ENCODE measurements at regions not wholly inside any gene's neighbourhood (a gene's known extent, or its start where the extent isn't known, plus 50 kb on each side); places are given as distances from the start of the nearest gene placed in this dataset.

DNA sequence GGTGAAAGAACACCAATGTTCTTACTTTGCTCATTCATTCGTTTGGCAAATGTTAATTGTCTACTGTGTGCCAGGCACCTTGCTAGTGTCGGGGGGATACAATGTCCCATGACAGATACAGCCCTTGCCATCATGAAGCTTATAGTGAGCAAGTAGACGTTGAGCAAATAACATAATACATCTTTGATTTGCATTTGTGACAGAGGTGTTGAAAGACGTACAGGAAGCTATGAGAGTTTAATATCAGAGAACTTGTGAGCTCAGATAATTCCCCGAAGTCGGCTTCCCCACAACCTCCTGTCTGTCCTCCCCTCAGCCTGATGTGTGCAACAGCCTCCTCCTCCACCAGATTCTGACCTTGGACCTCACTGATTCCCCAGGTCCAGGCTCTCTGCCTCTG, 138.0 kb upstream of the SDK2 start:
- H3K4me3 ChIP-seq (ENCODE audit: low read length), result no peak overlapping the region
- peaks cover 4% of the 10 kb centered on the region for H3K4me1 ChIP-seq (ENCODE audit: control insufficient read depth, insufficient read depth, low read length)
- DNase-seq, result no peak
- no peak overlapping the region for H3K27ac ChIP-seq (ENCODE audit: low read length)
- H3K36me3 ChIP-seq (ENCODE audit: control insufficient read depth, insufficient read depth, low read length), result no peaks in the 10 kb centered on the region
- no peaks in the 10 kb centered on the region for H3K9me3 ChIP-seq (ENCODE audit: control insufficient read depth, low read depth, low read length)
- peaks cover 12% of the 10 kb centered on the region for H3K27me3 ChIP-seq (ENCODE audit: control insufficient read depth, insufficient read depth, low read length)
- 80% methylated on average over 1 of the region's 6 CpGs for WGBS (ENCODE audit: insufficient coverage, low lambda C conversion rate)

DNA sequence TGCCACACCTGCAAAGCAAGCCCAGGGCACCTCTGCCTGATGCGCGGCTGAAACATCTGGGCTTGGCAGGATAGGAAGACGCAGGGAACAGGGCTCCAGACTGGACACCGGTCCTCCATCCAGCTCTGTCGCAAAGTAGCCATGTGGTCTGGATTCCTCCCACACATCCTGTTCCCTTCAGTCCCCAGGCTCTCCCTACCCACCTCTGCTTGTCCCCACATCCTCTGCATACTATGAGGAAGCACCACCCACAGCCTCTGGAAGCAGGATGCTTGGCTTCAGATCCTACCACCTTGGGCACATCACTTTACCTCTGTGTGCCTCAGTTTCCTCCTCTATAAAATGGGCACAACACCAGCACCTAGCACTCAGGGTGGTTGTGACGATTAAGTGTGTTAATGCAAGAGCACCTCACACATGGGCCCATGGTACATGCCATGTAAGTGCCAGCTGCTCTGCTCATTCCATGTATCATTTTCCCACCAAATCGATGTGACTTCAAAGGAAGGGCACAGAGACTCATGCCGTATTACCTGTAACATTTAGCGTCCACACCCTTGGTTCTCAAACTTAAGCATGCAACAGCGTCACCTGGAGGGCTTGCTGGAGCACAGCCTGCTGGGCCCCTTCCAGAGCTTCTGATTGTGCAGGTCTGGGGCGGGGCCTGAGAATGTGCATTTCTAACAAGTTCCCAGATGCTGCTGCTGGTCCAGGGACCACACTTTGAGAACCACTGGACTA, 138.6 kb upstream of the SDK2 start:
- no CpG with 5 or more reads among the region's 11 CpGs for WGBS (ENCODE audit: insufficient coverage, low lambda C conversion rate)
- Histone ChIP-seq H3K4me3 (ENCODE audit: low read length) (no peak overlapping the region), H3K27me3 (ENCODE audit: control insufficient read depth, insufficient read depth, low read length) (peaks cover 12% of the 10 kb centered on the region), H3K4me1 (ENCODE audit: control insufficient read depth, insufficient read depth, low read length) (peaks cover 4% of the 10 kb centered on the region), H3K27ac (ENCODE audit: low read length) (no peak overlapping the region), H3K36me3 (ENCODE audit: control insufficient read depth, insufficient read depth, low read length) (no peaks in the 10 kb centered on the region), H3K9me3 (ENCODE audit: control insufficient read depth, low read depth, low read length) (no peaks in the 10 kb centered on the region)
- no peak for DNase-seq

DNA sequence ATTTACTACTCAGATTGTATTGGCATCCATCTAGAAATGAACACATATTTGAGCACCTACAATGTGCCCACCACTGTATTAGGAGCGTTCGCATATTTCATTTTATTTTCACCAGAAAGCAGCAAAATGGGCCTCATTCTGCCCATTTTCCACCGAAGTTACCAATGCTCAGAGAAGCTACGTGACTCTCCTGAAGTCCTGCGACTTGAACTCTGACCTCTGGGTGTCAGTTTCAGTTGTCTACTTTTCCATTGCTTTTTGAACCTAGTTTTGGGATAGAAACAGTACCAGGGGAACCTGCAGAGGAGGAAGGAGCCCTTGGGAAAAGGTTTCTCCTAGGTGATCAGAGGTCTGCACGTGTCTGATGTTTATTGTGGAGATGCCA, 139.1 kb upstream of the SDK2 start:
- DNase-seq, result no peak
- H3K9me3 ChIP-seq (ENCODE audit: control insufficient read depth, low read depth, low read length), result no peaks in the 10 kb centered on the region
- H3K4me1 ChIP-seq (ENCODE audit: control insufficient read depth, insufficient read depth, low read length), result peaks cover 4% of the 10 kb centered on the region
- H3K27ac ChIP-seq (ENCODE audit: low read length), result no peak overlapping the region
- WGBS (ENCODE audit: insufficient coverage, low lambda C conversion rate), result no CpG with 5 or more reads among the region's 6 CpGs
- H3K27me3 ChIP-seq (ENCODE audit: control insufficient read depth, insufficient read depth, low read length), result peaks cover 14% of the 10 kb centered on the region
- no peak overlapping the region for H3K4me3 ChIP-seq (ENCODE audit: low read length)
- H3K36me3 ChIP-seq (ENCODE audit: control insufficient read depth, insufficient read depth, low read length), result no peaks in the 10 kb centered on the region

DNA sequence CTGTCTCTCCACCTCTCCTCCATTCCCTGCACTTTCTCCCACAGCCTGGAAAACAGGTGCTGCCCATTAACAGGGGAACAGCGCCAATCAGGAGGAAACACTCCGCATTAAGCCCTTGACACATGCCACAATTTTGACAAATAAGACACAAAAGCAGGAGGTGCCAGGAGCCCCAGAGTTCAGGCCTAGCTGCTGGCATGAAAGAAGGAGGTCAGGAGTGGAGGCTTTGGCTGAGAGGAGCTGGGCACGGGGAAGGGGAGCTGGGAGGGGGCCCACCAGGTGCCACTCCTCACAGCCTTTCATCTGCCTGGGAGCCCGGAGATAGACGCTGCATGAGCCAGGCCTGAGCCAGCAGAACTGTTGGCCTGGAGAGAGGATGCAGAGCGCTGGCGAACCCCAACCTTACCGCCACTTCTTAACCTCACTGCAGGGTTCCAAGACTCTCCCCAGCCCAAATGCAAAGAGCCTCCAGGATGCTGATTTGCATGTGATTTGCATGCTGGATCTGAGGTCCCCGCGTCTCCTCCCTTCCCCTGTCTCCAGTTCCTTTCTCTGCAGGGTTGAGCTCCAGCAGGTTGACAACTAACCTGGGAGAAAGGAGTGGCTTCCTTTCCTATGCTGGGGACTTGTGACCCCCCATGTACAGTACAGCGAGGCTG, 139.8 kb upstream of the SDK2 start:
- Histone ChIP-seq H3K27ac (ENCODE audit: low read length) (no peak overlapping the region), H3K27me3 (ENCODE audit: control insufficient read depth, insufficient read depth, low read length) (peaks cover 14% of the 10 kb centered on the region), H3K36me3 (ENCODE audit: control insufficient read depth, insufficient read depth, low read length) (no peaks in the 10 kb centered on the region), H3K4me3 (ENCODE audit: low read length) (no peak overlapping the region), H3K9me3 (ENCODE audit: control insufficient read depth, low read depth, low read length) (no peaks in the 10 kb centered on the region), H3K4me1 (ENCODE audit: control insufficient read depth, insufficient read depth, low read length) (peaks cover 4% of the 10 kb centered on the region)
- no CpG with 5 or more reads among the region's 11 CpGs for WGBS (ENCODE audit: insufficient coverage, low lambda C conversion rate)
- DNase-seq, result no peak

DNA sequence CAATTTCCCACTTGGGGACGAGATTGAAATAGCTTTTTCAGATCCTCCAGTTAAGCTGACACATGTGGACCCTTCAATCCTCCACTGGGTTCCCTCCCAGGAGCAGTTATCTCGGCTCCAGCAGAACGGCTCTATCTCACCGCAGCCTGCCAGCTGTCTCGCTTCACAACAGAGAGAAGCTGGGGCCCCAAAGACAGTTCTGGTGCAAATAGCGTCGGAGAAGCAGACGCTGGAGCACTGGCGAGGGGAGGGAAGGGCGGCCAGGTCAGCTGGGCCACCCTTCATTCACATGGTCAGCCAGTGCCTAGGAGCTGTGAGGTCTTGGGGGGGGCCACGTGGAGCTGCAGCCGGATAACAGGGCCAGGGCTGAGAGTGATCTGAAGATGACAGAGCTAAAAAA, 141.3 kb upstream of the SDK2 start:
- Histone ChIP-seq H3K36me3 (ENCODE audit: control insufficient read depth, insufficient read depth, low read length) (no peaks in the 10 kb centered on the region), H3K27me3 (ENCODE audit: control insufficient read depth, insufficient read depth, low read length) (peaks cover 14% of the 10 kb centered on the region), H3K27ac (ENCODE audit: low read length) (no peak overlapping the region), H3K4me1 (ENCODE audit: control insufficient read depth, insufficient read depth, low read length) (peaks cover 4% of the 10 kb centered on the region), H3K9me3 (ENCODE audit: control insufficient read depth, low read depth, low read length) (no peaks in the 10 kb centered on the region), H3K4me3 (ENCODE audit: low read length) (no peak overlapping the region)
- peak in 1 of 2 donors; percentile 31 for DNase-seq
- no CpG with 5 or more reads among the region's 12 CpGs for WGBS (ENCODE audit: insufficient coverage, low lambda C conversion rate)

DNA sequence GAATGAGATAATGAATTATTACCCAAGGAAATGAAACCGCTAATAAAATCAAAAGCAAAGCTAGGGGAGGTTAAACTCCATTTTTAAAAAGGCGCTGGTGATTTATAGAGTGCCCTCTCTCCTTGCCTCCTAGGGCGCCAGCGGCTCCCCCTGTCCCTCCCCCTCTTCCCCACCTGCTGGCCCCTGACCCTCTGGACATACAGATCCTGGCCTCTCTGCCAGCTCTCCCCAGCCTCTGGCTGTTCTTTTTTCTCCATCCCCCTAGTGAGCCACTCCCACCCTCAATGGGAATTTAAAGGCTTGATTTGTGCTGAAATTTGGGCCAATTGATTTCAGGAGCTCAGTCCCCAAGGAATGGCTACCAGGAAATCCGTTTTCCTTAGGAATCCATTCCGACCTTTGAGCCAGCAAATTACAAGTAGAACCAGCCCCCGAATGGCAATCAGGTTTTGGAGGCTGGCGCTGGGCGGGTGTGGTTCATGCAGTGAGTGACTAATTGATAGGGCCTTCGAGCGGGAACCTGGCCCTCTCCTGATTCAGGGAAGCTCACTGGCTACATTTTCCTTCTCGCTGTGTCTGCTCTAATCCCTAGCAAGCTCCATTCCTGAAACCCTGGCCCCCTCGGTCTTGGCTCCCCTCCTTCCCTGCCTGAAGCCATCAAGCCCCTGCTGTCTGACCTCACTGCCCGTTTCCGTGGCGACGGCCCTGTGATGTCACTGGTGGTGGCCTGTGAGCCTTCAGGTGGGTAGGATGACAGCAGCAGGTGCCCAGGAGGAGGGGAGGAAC, 141.9 kb upstream of the SDK2 start:
- no peak overlapping the region for H3K4me3 ChIP-seq (ENCODE audit: low read length)
- no peaks in the 10 kb centered on the region for H3K36me3 ChIP-seq (ENCODE audit: control insufficient read depth, insufficient read depth, low read length)
- H3K4me1 ChIP-seq (ENCODE audit: control insufficient read depth, insufficient read depth, low read length), result peaks cover 4% of the 10 kb centered on the region
- H3K9me3 ChIP-seq (ENCODE audit: control insufficient read depth, low read depth, low read length), result no peaks in the 10 kb centered on the region
- H3K27me3 ChIP-seq (ENCODE audit: control insufficient read depth, insufficient read depth, low read length), result peaks cover 14% of the 10 kb centered on the region
- no CpG with 5 or more reads among the region's 17 CpGs for WGBS (ENCODE audit: insufficient coverage, low lambda C conversion rate)
- peak; percentile 37 to 70 for DNase-seq
- no peak overlapping the region for H3K27ac ChIP-seq (ENCODE audit: low read length)

DNA sequence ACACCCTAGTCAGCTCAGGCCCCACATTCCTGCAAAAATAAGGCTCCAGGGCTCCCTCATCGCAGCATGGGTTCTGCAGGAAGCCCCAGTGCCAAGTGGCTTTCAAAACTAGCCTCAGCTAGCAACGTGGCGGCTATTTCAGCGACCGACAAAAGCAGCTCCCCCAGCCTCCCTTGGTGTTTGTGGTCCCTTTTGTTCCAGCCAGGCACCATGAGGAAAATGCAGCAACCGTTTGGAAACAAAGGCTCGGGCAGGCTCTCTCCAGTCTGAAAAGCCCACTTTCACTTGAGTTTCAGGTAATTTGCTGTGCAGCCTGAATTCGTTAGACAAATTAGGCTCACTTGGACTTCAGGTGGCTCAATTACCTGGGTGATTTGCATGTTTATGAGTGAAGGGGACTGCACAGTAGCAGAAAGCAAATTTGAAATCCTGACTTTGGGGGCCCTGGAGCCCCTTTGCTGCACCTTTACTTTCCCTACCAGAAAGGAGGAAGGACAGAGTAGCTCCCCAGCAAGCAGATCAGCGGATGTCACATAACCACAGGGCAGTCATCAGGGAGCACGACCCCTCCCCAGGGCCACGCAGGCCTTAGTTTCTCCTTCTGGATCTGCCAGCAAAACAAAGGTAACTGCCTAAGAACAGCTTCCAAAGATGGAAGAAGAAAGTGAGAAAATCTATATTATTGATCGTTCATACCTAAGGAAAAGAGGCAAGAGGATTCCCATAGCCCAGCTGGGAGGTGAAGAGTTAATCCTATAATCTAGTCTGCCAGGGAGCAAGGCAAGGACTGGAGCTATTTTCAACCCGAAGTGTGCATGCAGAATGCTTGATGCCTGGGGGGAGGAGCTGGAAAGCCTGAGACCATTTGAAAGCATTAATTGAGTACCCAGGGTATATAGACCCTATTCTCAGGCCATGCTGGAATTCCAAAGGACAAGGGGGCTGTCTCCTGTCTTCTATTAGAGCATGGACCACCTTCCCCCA, 143.1 kb upstream of the SDK2 start:
- H3K36me3 ChIP-seq (ENCODE audit: control insufficient read depth, insufficient read depth, low read length), result no peaks in the 10 kb centered on the region
- no peaks in the 10 kb centered on the region for H3K9me3 ChIP-seq (ENCODE audit: control insufficient read depth, low read depth, low read length)
- DNase-seq, result no peak
- H3K27me3 ChIP-seq (ENCODE audit: control insufficient read depth, insufficient read depth, low read length), result peaks cover 8% of the 10 kb centered on the region
- H3K4me1 ChIP-seq (ENCODE audit: control insufficient read depth, insufficient read depth, low read length), result peaks cover 4% of the 10 kb centered on the region
- WGBS (ENCODE audit: insufficient coverage, low lambda C conversion rate), result no CpG with 5 or more reads among the region's 13 CpGs
- no peak overlapping the region for H3K27ac ChIP-seq (ENCODE audit: low read length)
- H3K4me3 ChIP-seq (ENCODE audit: low read length), result no peak overlapping the region

DNA sequence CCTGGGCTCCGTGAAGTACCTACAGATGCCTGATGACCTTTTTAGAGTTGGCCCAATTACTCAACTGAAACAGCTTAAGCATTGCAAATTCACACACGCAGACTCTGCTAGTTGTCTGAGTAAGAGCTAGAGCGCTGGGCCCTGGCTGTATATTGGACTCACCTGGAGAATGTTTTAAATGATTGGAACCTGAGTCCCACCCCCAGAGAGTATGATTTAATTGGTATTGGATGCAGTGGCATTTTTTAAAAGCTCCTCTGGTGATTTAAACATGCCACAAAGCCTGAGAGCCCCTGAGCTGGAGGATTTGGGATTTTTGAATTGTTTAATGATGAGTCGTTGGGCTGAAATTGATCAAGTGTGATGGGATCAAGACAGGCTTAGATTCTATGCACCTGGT, 143.9 kb upstream of the SDK2 start:
- WGBS (ENCODE audit: insufficient coverage, low lambda C conversion rate), result no CpG with 5 or more reads among the region's 4 CpGs
- H3K4me1 ChIP-seq (ENCODE audit: control insufficient read depth, insufficient read depth, low read length), result peaks cover 4% of the 10 kb centered on the region
- H3K9me3 ChIP-seq (ENCODE audit: control insufficient read depth, low read depth, low read length), result no peaks in the 10 kb centered on the region
- H3K27me3 ChIP-seq (ENCODE audit: control insufficient read depth, insufficient read depth, low read length), result peaks cover 7% of the 10 kb centered on the region
- no peak overlapping the region for H3K4me3 ChIP-seq (ENCODE audit: low read length)
- no peak overlapping the region for H3K27ac ChIP-seq (ENCODE audit: low read length)
- no peak for DNase-seq
- H3K36me3 ChIP-seq (ENCODE audit: control insufficient read depth, insufficient read depth, low read length), result no peaks in the 10 kb centered on the region

DNA sequence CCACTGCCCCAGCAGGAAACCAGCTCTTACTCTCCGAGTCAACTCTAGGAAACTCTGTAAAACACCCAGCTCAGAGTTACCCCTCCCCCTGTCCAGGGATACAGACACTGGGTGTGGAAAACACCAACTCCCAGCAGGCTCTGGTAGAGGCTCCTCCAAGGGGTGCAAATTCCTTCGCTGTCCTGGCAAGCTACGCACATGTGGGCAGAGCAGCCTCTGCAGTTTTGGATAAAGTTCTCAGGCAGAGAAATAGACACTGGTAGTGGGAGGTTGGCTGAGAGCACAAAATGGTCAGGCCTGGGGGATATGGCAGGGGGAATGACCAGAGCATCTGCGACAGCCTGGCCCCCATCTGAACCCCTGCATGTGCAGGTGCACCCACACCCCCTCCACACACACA, 146.9 kb upstream of the SDK2 start:
- H3K27ac ChIP-seq (ENCODE audit: low read length), result no peak overlapping the region
- H3K4me1 ChIP-seq (ENCODE audit: control insufficient read depth, insufficient read depth, low read length), result peaks cover 1% of the 10 kb centered on the region
- H3K9me3 ChIP-seq (ENCODE audit: control insufficient read depth, low read depth, low read length), result no peaks in the 10 kb centered on the region
- H3K27me3 ChIP-seq (ENCODE audit: control insufficient read depth, insufficient read depth, low read length), result peaks cover 7% of the 10 kb centered on the region
- no peak overlapping the region for H3K4me3 ChIP-seq (ENCODE audit: low read length)
- H3K36me3 ChIP-seq (ENCODE audit: control insufficient read depth, insufficient read depth, low read length), result no peaks in the 10 kb centered on the region
- WGBS (ENCODE audit: insufficient coverage, low lambda C conversion rate), result no CpG with 5 or more reads among the region's 4 CpGs
- no peak for DNase-seq

DNA sequence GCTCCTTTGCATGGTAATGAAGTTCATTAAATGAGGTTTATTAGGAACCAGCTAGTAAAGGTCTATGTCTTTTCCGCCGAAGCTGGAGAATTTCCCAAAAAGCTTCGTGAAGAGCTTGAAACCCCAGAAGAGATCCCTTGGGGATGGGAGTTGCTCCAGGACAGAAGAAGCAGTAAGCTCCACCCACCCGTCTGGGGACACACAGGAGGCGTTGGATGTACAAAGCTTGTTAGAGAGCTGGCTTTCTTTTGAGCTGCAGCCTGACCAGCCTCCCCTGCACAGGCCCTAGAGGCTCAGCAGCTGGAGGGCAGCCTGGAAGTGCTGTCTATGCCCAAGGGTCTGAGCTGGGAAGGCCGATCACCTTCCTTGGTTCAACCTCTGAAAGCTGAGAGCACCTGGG, 147.4 kb upstream of the SDK2 start:
- WGBS (ENCODE audit: insufficient coverage, low lambda C conversion rate), result no CpG with 5 or more reads among the region's 6 CpGs
- no peak overlapping the region for H3K27ac ChIP-seq (ENCODE audit: low read length)
- no peak for DNase-seq
- H3K4me3 ChIP-seq (ENCODE audit: low read length), result no peak overlapping the region
- no peaks in the 10 kb centered on the region for H3K9me3 ChIP-seq (ENCODE audit: control insufficient read depth, low read depth, low read length)
- no peaks in the 10 kb centered on the region for H3K36me3 ChIP-seq (ENCODE audit: control insufficient read depth, insufficient read depth, low read length)
- peaks cover 7% of the 10 kb centered on the region for H3K27me3 ChIP-seq (ENCODE audit: control insufficient read depth, insufficient read depth, low read length)
- H3K4me1 ChIP-seq (ENCODE audit: control insufficient read depth, insufficient read depth, low read length), result no peaks in the 10 kb centered on the region
